ENCODE measurements at regions not wholly inside any gene's neighbourhood (a gene's known extent, or its start where the extent isn't known, plus 50 kb on each side); places are given as distances from the start of the nearest gene placed in this dataset.
A peak's percentile ranks its signal among the peaks of the same experiment; 100 is the strongest.

- H3K4me2 ChIP-seq (ENCODE audit: low read length), result no peak overlapping the region
- BruUV-seq (replicated peaks), result no TSS peak
- POLR2A ChIA-PET, result no interaction called here
- CTCF ChIA-PET (ENCODE audit: unreplicated experiment), result no interaction called here
- H3K4me1 ChIP-seq (ENCODE audit: insufficient read depth, low read length, poor library complexity, severe bottlenecking), result no peaks in the 10 kb centered on the region
- no peaks in the 10 kb centered on the region for H3K79me2 ChIP-seq (ENCODE audit: insufficient read depth, low read depth, low read length)
- no peak overlapping the region for H3K4me3 ChIP-seq (ENCODE audit: low read depth, low read length, poor library complexity, severe bottlenecking)
- H3K27ac ChIP-seq (ENCODE audit: low read depth, low read length, poor library complexity, severe bottlenecking), result no peak overlapping the region
- H4K20me1 ChIP-seq (ENCODE audit: insufficient read depth, low read length), result no peaks in the 10 kb centered on the region
- intact Hi-C loops (cut with micrococcal nuclease; ENCODE audit: unreplicated experiment), result no loop called here
- no peaks in the 10 kb centered on the region for H3K9me2 ChIP-seq (ENCODE audit: insufficient read depth, low read length)
- no peaks in the 10 kb centered on the region for H3K9me3 ChIP-seq (ENCODE audit: low read length)
- H3K36me3 ChIP-seq (ENCODE audit: insufficient read depth, low read length), result no peaks in the 10 kb centered on the region
- no peak overlapping the region for H2AFZ ChIP-seq (ENCODE audit: low read length)
- TF ChIP-seq EZH2phosphoT487 (IDR thresholded peaks at IDR 0.05; ENCODE audit: borderline replicate concordance, low read depth, low read length) (no peak), CTCF (conservative IDR thresholded peaks at IDR 0.05; ENCODE audit: low read length) (no peak)
- no peak for DNase-seq (ENCODE audit: low spot score)
These were observed 93.1 kb downstream of the RPL27A start for GRCh38 chr11:8775734-8776133.

DNA sequence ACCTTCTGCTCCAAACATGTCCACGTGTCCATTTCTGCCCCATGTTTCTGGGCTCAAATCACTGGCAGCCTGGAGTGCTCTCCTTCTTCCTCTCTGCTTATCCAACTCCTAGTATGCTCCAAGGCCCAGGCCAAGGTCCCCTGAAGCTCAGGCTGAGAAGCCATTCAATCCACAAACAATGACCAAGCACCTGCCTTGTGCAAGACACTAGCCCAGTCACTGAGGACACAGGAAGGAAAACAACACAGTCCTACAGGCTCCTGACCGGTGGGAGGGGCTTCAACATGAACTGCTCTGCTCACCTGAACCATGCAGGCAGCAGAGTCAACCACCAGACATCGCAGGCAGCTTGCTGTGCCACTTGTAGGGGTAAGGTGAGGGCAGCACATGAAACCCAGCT lies 93.6 kb downstream of the RPL27A start:
- Histone ChIP-seq H3K36me3 (ENCODE audit: insufficient read depth, low read length) (no peaks in the 10 kb centered on the region), H3K27ac (ENCODE audit: low read depth, low read length, poor library complexity, severe bottlenecking) (no peak overlapping the region), H3K9me2 (ENCODE audit: insufficient read depth, low read length) (no peaks in the 10 kb centered on the region), H3K79me2 (ENCODE audit: insufficient read depth, low read depth, low read length) (no peaks in the 10 kb centered on the region), H2AFZ (ENCODE audit: low read length) (no peak overlapping the region), H3K9me3 (ENCODE audit: low read length) (no peaks in the 10 kb centered on the region), H3K4me1 (ENCODE audit: insufficient read depth, low read length, poor library complexity, severe bottlenecking) (no peaks in the 10 kb centered on the region), H3K4me3 (ENCODE audit: low read depth, low read length, poor library complexity, severe bottlenecking) (no peak overlapping the region), H4K20me1 (ENCODE audit: insufficient read depth, low read length) (no peaks in the 10 kb centered on the region), H3K4me2 (ENCODE audit: low read length) (no peak overlapping the region)
- intact Hi-C loops (cut with micrococcal nuclease; ENCODE audit: unreplicated experiment), result no loop called here
- BruUV-seq (replicated peaks), result no TSS peak
- no peak for DNase-seq (ENCODE audit: low spot score)
- POLR2A ChIA-PET, result interaction anchor here (0.6 kb wide), 1 partner anchor 56 kb away, joined by 3 read pairs; no protein-coding TSS in a partner anchor
- TF ChIP-seq CTCF (conservative IDR thresholded peaks at IDR 0.05; ENCODE audit: low read length), result no peak
- TF ChIP-seq EZH2phosphoT487 (IDR thresholded peaks at IDR 0.05; ENCODE audit: borderline replicate concordance, low read depth, low read length), result no peak
- CTCF ChIA-PET (ENCODE audit: unreplicated experiment), result no interaction called here

GRCh38 chr11:8777907-8778767 lies 95.5 kb downstream of the RPL27A start:
- peak; percentile 5 for DNase-seq (ENCODE audit: low spot score)
- intact Hi-C loops (cut with micrococcal nuclease; ENCODE audit: unreplicated experiment), result no loop called here
- H3K9me3 ChIP-seq (ENCODE audit: low read length), result no peaks in the 10 kb centered on the region
- no peak overlapping the region for H3K4me2 ChIP-seq (ENCODE audit: low read length)
- no peaks in the 10 kb centered on the region for H3K36me3 ChIP-seq (ENCODE audit: insufficient read depth, low read length)
- CTCF ChIA-PET (ENCODE audit: unreplicated experiment), result no interaction called here
- POLR2A ChIA-PET, result interaction anchor here (1.4 to 1.5 kb wide), 2 partner anchors 10 to 19 kb away, joined by 3 to 4 read pairs; no protein-coding TSS in a partner anchor
- H3K79me2 ChIP-seq (ENCODE audit: insufficient read depth, low read depth, low read length), result no peaks in the 10 kb centered on the region
- no TSS peak for BruUV-seq (replicated peaks)
- TF ChIP-seq EZH2phosphoT487 (IDR thresholded peaks at IDR 0.05; ENCODE audit: borderline replicate concordance, low read depth, low read length) (no peak), CTCF (conservative IDR thresholded peaks at IDR 0.05; ENCODE audit: low read length) (no peak)
- H3K4me1 ChIP-seq (ENCODE audit: insufficient read depth, low read length, poor library complexity, severe bottlenecking), result no peaks in the 10 kb centered on the region
- H3K27ac ChIP-seq (ENCODE audit: low read depth, low read length, poor library complexity, severe bottlenecking), result no peak overlapping the region
- no peaks in the 10 kb centered on the region for H4K20me1 ChIP-seq (ENCODE audit: insufficient read depth, low read length)
- no peak overlapping the region for H3K4me3 ChIP-seq (ENCODE audit: low read depth, low read length, poor library complexity, severe bottlenecking)
- H3K9me2 ChIP-seq (ENCODE audit: insufficient read depth, low read length), result no peaks in the 10 kb centered on the region
- no peak overlapping the region for H2AFZ ChIP-seq (ENCODE audit: low read length)

Measured in OCI-LY7 (cell line).